GM10266 (cell line): ENCODE measurements at regions not wholly inside any gene's neighbourhood (a gene's known extent, or its start where the extent isn't known, plus 50 kb on each side); places are given as distances from the start of the nearest gene placed in this dataset.

ENCODE experiments used
- DNase-seq: peaks from one replicate; pipeline ENCODE4 v3.0.0; 2012; ENCODE audit errors: extremely low spot score
- TF ChIP-seq, protein P1 (sequence below): IDR thresholded peaks from 2 replicates; pipeline ENCODE4 v1.5.1; 2012; ENCODE audit warnings: mild to moderate bottlenecking, low read depth; ENCODE audit not compliant: control insufficient read depth, insufficient read depth; ENCODE audit errors: missing control alignments

DNA sequence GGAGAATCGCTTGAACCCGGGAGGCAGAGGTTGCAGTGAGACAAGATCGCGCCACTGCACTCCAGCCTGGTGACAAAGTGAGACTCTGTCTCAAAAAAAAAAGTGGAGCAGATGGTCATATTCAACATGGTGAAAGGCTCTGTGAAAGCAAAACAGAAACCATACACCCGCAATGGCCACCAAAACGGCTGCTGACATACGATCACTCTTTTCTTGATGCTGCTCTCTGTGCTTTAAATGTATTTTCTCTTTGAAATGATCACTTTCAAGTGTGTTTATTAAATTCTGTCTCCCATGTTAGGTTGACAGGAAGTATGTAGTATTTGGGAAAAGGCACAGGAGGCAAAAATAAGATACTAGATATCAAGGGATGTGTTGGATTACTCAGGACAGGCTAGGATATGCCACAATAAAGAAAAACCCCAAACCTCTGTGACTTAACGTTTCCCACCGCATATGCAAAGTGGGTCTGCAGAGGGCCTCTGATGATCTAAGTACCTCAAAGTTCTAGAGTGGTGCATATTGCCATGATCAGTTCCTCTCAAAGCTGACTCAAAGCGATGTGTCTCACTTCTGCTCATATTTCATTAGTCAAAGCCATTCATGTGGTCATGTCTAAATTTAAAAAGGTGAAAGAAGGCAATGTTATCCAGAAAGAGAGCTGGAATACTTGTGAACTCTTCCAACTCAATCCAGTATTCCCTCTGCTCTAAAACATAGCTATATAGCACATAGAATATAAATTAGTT, 155.1 kb upstream of the SOX4 start:
- TF ChIP-seq, protein P1, sequence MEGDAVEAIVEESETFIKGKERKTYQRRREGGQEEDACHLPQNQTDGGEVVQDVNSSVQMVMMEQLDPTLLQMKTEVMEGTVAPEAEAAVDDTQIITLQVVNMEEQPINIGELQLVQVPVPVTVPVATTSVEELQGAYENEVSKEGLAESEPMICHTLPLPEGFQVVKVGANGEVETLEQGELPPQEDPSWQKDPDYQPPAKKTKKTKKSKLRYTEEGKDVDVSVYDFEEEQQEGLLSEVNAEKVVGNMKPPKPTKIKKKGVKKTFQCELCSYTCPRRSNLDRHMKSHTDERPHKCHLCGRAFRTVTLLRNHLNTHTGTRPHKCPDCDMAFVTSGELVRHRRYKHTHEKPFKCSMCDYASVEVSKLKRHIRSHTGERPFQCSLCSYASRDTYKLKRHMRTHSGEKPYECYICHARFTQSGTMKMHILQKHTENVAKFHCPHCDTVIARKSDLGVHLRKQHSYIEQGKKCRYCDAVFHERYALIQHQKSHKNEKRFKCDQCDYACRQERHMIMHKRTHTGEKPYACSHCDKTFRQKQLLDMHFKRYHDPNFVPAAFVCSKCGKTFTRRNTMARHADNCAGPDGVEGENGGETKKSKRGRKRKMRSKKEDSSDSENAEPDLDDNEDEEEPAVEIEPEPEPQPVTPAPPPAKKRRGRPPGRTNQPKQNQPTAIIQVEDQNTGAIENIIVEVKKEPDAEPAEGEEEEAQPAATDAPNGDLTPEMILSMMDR, result no peak
- DNase-seq, result peak; percentile 83

DNA sequence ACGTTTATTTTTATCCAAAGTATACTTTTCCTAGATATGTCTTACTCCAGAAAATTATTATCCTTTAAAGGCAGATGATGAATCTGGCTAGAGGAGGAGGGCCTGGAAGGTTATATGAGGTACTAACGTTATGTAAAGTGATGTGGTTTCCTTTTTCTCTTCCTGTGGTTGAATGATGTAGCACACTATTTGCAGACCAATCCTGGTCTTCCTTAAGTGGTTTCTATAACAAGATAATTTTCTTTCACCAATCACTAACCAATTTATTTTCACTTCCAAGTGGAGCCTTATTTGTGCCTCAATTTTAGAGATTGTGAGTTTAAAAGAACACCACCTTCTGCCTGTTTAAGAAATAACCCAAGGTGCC, 154.6 kb upstream of the SOX4 start:
- DNase-seq, result peak; percentile 18
- TF ChIP-seq, protein P1, result no peak

DNA sequence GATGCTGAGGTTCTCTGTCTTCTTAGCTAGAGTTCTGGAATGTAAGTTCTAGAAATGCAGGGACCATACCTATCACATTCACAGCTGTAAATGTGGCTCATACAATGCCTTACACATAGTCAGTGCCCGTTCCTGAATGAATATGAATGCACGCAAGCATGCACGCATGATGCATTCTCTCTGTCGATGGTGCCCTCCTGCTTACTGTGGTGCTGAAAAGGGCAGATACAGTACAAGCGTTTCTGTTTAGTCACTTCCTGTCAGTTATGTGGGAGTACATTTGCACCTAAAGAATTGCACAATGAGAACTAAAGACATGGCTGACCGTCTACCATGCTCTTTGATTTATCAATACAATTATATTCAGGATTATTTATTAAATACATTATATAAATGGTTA, 152.2 kb upstream of the SOX4 start:
- DNase-seq, result no peak
- TF ChIP-seq, protein P1, result no peak

DNA sequence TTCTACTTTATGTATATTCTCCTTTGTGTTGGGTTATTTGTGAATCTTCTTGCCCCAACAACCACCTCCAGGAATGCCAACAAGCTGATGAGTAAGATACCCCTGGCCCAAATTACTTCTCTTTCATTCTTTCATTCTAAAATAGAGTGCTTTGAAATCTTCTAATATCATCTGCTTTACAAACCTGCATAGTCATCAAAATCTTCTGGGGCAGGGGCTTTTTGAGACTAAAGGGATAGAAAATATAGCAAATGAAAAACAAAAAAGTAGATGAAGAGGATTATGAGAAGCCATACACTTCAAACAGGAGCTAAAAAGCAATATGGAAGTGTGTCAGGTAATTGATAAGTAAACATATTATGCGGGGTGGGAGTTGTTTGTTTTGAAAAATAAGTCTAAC, 150.7 kb upstream of the SOX4 start:
- TF ChIP-seq, protein P1, result no peak
- no peak for DNase-seq

DNA sequence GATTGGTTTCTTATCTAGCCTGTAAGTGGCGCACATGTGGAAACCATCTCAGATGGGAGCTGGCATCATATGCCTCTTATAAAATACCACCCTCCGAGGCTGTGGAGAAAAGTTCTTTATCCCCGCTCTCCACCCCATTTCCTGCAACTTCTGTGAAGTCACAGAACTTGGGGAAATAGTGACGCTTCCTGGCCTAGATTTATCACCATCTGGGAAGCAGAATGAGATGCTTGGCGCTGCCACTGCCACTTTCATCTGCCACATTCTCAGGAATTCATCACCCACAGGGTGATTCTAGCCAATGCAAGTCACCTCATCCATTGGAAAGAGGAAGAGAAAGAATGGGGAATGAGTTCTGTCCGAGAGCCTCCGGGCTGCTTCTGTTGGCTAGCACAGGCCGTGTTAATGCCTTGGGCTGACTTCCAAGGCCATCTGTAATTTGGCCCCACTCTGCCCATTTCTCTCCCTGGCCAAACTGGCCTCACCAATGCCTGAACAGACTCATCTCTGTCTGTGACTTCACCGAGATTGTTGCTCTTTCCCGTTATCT, 148.8 kb upstream of the SOX4 start:
- DNase-seq, result no peak
- TF ChIP-seq, protein P1, result no peak

DNA sequence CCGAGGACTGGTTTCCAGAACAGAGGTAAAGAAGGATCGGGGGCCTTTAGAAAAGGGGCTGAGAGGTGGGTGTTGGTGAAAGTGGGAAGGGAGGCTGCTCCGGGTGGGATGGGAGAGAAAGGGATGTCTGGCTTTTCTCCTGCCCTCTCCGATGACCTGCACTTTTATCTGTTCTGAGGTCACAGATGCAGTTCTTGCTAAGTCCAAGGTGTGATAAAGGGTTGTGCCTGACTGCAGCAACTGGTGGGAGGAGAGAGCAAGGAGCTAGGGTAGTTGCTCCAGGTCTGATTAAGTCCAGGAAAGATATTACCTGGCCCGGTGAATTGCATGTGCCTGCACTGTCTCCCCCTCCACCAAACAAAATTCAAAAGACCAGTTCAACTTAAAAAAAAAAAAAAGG, 145.6 kb upstream of the SOX4 start:
- TF ChIP-seq, protein P1, result no peak
- no peak for DNase-seq

DNA sequence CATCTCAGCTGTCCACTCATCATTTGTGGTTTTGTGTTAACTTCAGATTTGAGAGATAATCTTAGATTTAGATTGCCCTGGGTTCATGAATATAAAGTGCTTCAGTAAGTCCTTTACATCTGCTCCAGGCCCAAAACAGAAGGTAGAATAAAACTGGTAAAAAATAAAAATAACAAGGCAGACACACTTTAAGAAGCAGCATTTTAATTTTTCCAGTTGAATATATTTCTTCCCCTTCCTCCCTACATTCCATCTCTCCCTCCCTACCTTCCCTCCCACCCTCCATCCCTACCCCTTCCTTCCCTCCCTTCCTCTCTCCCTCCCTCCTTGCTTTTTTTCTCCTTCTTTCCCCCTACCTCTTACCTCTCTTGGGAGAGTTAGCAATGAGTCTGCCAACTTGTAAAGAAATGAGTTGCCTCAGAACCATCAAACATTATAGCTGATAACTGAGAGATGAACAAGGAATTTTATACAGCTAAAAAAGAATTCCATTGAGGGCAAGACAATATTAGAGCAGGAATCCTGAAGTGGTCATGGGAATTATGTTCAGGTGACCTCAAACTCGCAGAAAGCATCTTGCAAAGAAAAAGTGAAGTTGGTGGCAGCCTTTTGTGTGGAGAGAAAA, 145.0 kb upstream of the SOX4 start:
- no peak for DNase-seq
- TF ChIP-seq, protein P1, result no peak
